ENCODE measurements at regions not wholly inside any gene's neighbourhood (a gene's known extent, or its start where the extent isn't known, plus 50 kb on each side); places are given as distances from the start of the nearest gene placed in this dataset.

GRCh38 chr18:5787936-5788335 is 107.4 kb downstream of the TMEM200C start:
- no peak overlapping the region for H3K4me3 ChIP-seq (ENCODE audit: low read depth, poor library complexity, severe bottlenecking)
- intact Hi-C loops (cut with DNase I; ENCODE audit: low total_unique reads): no loop called here
- TF ChIP-seq CTCF (IDR thresholded peaks at IDR 0.05): no peak
- TF ChIP-seq POLR2A (IDR thresholded peaks at IDR 0.05): no peak
- no peak for DNase-seq (ENCODE audit: low spot score in 2 of 2)
- 32 to 45% methylated on average over 1 of the region's 1 CpG for WGBS, 2 donors

- H3K4me3 ChIP-seq (ENCODE audit: low read depth, poor library complexity, severe bottlenecking): no peak overlapping the region
- 48 to 61% methylated on average over 2 of the region's 2 CpGs for WGBS, 2 donors
- intact Hi-C loops (cut with DNase I; ENCODE audit: low total_unique reads): no loop called here
- no peak for DNase-seq (ENCODE audit: low spot score in 2 of 2)
- TF ChIP-seq POLR2A (IDR thresholded peaks at IDR 0.05): no peak
Observed at GRCh38 chr18:5779922-5780321, 115.4 kb downstream of the TMEM200C start.

GRCh38 chr18:5772306-5773105 is 122.8 kb downstream of the TMEM200C start:
- intact Hi-C loops (cut with DNase I; ENCODE audit: low total_unique reads): no loop called here
- TF ChIP-seq CTCF (IDR thresholded peaks at IDR 0.05): no peak
- TF ChIP-seq POLR2A (IDR thresholded peaks at IDR 0.05): no peak
- WGBS, 2 donors: 60 to 62% methylated on average over 14 of the region's 14 CpGs
- DNase-seq (ENCODE audit: low spot score in 2 of 2): no peak
- no peak overlapping the region for H3K4me3 ChIP-seq (ENCODE audit: low read depth, poor library complexity, severe bottlenecking)

GRCh38 chr18:5771343-5771742 is 124.0 kb downstream of the TMEM200C start:
- 65 to 66% methylated on average over 5 of the region's 5 CpGs for WGBS, 2 donors
- TF ChIP-seq CTCF (IDR thresholded peaks at IDR 0.05) (no peak), POLR2A (IDR thresholded peaks at IDR 0.05) (no peak)
- intact Hi-C loops (cut with DNase I; ENCODE audit: low total_unique reads): no loop called here
- DNase-seq (ENCODE audit: low spot score in 2 of 2): no peak
- no peak overlapping the region for H3K4me3 ChIP-seq (ENCODE audit: low read depth, poor library complexity, severe bottlenecking)

GRCh38 chr18:5770176-5770575 is 125.1 kb downstream of the TMEM200C start:
- 36 to 41% methylated on average over 4 of the region's 4 CpGs for WGBS, 2 donors
- DNase-seq (ENCODE audit: low spot score in 2 of 2): no peak
- intact Hi-C loops (cut with DNase I; ENCODE audit: low total_unique reads): no loop called here
- H3K4me3 ChIP-seq (ENCODE audit: low read depth, poor library complexity, severe bottlenecking): no peak overlapping the region
- no peak for TF ChIP-seq CTCF (IDR thresholded peaks at IDR 0.05)

- 55 to 60% methylated on average over 6 of the region's 6 CpGs for WGBS, 2 donors
- DNase-seq (ENCODE audit: low spot score in 2 of 2): no peak
- TF ChIP-seq POLR2A (IDR thresholded peaks at IDR 0.05) (no peak), CTCF (IDR thresholded peaks at IDR 0.05) (no peak)
- intact Hi-C loops (cut with DNase I; ENCODE audit: low total_unique reads): no loop called here
- no peak overlapping the region for H3K4me3 ChIP-seq (ENCODE audit: low read depth, poor library complexity, severe bottlenecking)
Observed at GRCh38 chr18:5768454-5768853, 126.9 kb downstream of the TMEM200C start.

All from lower leg skin (tissue), 4 donors.